Activated T-cell treated with anti-CD3 and anti-CD28 coated beads, Interleukin-2, amount 50 U/mL, for 48 hours (primary cell): ENCODE measurements at regions not wholly inside any gene's neighbourhood (a gene's known extent, or its start where the extent isn't known, plus 50 kb on each side); places are given as distances from the start of the nearest gene placed in this dataset.

Experiments
- DNase-seq, 2 experiments: peaks; one replicate each; pipeline ENCODE4 v3.0.0-alpha.2; 2020

DNA sequence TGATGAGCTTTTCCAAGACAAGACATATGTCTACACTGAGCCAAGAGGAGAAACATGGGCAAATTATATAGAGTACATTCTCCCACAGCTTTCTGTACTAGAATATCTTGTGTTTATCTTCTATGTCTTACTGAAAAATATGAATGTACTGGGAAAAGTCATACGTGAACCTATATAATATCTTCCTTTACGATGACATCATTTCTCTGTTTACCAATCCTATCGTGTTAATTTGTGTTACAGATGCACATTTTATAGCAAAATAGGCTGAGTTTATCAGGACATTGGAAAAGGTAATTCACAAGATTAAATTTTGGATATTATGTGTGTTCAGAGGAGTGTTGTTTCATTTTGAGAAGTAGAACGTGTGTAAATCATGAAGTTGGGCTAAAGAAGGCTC, 452.5 kb upstream of the THRB start:
- DNase-seq = no peak

DNA sequence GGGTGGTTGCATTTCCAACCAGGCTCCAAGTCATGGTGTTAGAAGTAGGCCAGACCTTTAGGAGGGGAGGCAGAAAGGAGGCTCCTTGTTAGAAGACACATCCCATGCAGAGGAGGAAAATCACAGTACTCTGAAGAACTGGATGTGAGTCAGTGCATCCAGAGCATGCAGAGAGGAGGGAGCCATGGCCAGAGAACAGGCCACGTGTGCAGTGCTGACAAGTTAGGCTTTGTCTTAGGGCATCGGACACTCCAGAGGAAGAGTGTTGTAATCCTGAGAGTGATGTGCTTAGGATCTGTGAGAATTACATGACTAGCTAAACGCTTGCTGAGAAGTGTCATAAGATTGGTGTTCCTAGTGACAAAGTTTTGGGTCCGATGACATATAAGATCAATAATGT, 456.5 kb upstream of the THRB start:
- DNase-seq = no peak

DNA sequence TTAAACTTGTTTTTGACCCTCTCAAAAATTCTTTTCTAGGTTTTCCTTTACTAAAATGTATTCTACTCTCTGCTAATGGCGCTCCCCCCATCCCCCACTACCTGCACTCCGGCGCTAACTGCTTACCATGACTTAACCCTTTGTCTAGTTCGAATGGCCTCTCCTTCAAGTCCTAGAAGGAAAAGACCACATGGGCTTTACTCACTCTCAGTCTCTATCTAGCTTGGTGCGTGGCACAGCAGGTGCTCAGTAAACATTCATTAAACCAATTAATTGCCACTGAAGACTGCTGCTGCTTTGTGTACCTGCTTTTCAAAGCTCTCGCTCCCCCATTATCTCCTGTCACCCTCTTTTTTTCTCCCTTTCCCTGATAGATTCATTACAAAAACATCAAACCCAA, 457.7 kb upstream of the THRB start:
- DNase-seq = no peak

- no peak for DNase-seq
Observed at GRCh38 chr3:24953060-24953771, 458.6 kb upstream of the THRB start.

DNA sequence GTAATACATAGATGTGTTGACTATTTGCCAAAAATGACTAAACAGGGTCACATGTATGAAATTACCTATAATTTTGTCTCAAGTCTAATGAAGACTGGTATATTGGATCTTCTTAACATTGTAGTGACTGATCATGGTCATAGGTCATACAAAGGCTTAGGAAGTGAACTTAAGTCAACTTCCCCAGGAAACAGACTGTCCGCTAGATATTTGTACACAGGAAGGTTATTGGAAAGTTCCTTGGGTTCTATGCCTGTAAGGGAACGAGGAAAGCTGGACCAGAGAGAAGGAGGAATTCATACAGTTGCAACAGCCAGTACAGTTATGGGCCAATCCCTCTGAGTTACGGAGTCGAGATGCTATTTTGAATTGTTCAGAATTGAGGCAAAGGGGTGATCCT, 462.0 kb upstream of the THRB start:
- DNase-seq = no peak

DNA sequence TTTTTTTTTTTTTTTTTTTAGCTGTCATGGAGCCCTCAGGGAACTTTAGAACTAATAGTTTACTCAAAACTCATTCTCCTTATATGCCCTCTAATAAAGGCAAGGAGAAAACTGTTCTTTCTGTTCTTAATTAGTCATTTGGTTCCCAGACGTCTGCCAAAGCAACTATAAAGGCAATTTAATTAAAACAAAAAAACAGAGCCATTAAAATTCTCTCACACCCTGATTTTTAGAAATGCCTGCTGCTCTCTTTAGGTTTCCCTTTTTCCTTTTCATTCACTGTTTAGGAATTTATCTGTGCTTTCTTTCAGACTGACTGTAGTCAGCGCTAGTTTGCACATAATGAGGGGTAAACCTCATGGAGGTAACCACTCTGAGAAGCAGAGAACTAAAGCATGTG, 463.6 kb upstream of the THRB start:
- no peak for DNase-seq

GRCh38 chr3:24958910-24959447, 464.3 kb upstream of the THRB start:
- no peak for DNase-seq

GRCh38 chr3:24963762-24964625, 464.1 kb upstream of the RARB start:
- no peak for DNase-seq

GRCh38 chr3:24965706-24966385, 462.2 kb upstream of the RARB start:
- DNase-seq = no peak

GRCh38 chr3:24968036-24968435, 460.0 kb upstream of the RARB start:
- no peak for DNase-seq

GRCh38 chr3:24972491-24972890, 455.6 kb upstream of the RARB start:
- DNase-seq = no peak

DNA sequence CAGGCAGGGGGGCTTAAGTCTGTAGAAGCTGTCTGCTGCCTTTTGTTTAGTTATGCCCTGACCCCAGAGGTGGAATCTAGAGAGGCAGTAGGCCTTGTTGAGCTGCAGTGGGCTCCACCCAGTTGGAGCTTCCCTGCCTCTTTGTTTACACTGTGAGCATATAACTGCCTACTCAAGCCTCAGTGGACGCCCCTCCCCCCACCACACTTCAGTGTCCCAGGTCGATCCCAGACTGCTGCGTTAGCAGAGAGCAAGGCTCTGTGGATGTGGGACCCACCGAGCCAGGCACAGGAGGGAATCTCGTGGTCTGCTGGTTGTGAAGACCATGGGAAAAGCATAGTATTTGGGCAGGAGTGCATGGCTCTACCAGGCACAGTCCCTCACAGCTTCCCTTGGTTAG, 446.8 kb upstream of the RARB start:
- DNase-seq = no peak

- DNase-seq = no peak
Observed at GRCh38 chr3:24981924-24982323, 446.1 kb upstream of the RARB start.

DNA sequence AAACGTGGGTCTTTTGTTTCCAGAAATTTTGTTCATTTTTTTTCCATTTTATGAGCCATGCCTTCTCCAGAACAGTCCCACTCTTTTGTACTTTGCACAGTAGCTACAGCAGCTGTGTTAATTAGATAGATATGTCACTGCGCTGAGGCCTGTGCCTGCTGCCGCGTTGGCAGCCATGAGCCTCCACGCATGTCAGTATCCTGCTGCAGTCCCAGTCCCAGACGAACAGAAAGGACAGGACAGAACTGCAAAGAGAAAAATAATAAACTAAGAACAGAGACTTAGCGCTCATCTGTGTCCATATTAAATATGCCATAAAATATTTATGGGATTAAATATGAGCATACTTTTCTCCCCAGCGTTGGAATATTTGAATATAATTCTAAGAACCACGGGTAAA, 442.4 kb upstream of the RARB start:
- no peak for DNase-seq

GRCh38 chr3:24986612-24987011, 441.5 kb upstream of the RARB start:
- DNase-seq = no peak

GRCh38 chr3:24999357-24999756, 428.7 kb upstream of the RARB start:
- DNase-seq = no peak

GRCh38 chr3:25000971-25001591, 427.0 kb upstream of the RARB start:
- DNase-seq = no peak

DNA sequence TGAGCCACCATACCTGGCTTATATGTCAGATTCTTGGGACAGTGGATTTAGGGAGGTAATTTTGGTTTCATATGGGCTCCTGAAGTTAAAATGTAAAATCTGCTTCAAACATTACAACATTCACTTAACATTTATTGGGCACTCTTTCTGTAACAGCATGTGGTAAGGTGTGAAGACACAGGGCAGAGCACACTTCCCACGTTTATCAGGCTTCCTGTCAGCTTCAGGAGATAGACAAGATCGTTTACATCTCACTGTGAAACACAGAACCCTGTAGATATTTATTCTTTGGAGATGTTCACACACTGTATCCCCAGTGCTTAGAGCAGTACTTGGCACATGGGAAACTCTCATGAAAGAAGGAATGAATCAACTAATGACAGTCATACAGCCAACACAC, 426.0 kb upstream of the RARB start:
- no peak for DNase-seq

GRCh38 chr3:25007974-25008658, 419.9 kb upstream of the RARB start:
- no peak for DNase-seq

- no peak for DNase-seq
Observed at GRCh38 chr3:25009665-25010064, 418.4 kb upstream of the RARB start.

- no peak for DNase-seq
Observed at GRCh38 chr3:25015599-25015998, 412.5 kb upstream of the RARB start.

- DNase-seq = no peak
Observed at GRCh38 chr3:25018909-25019308, 409.2 kb upstream of the RARB start.

GRCh38 chr3:25019506-25019905, 408.6 kb upstream of the RARB start:
- DNase-seq = no peak
